SK-N-MC (cell line): ENCODE measurements at regions not wholly inside any gene's neighbourhood (a gene's known extent, or its start where the extent isn't known, plus 50 kb on each side); places are given as distances from the start of the nearest gene placed in this dataset.
"Not testable (repeated sequence)": the region's sequence is repeated elsewhere in the genome, so short reads cannot be mapped to it uniquely, and the experiment has no call there.

Experiments
- DNase-seq: peaks from one replicate; pipeline ENCODE4 v3.0.0-alpha.2; 2011; ENCODE audit warnings: low read depth, low spot score
- H3K27ac ChIP-seq: fragments of 200-600 bp; sonication (generic); 2 replicates; pipeline ENCODE4 v1.5.1; 2016; ENCODE audit warnings: mixed run types
- H3K36me3 ChIP-seq: fragments of 200-600 bp; sonication (generic); 2 replicates; pipeline ENCODE4 v1.6.1; 2017; ENCODE audit warnings: antibody characterized with exemption, low read length, mixed read lengths; ENCODE audit not compliant: insufficient read depth
- H3K4me3 ChIP-seq: fragments of 200-600 bp; sonication (generic); 2 replicates; pipeline ENCODE4 v1.5.1; 2016
- H3K9ac ChIP-seq: fragments of 200-600 bp; sonication (generic); 2 replicates; pipeline ENCODE4 v1.8.0; 2017; ENCODE audit warnings: mixed run types, mixed read lengths; ENCODE audit not compliant: insufficient read length
- H3K9me3 ChIP-seq: fragments of 200-600 bp; sonication (generic); 2 replicates; pipeline ENCODE4 v1.6.1; 2017; ENCODE audit warnings: low read depth, mild to moderate bottlenecking, antibody characterized with exemption, low read length, moderate library complexity, mixed read lengths
- EZH2 ChIP-seq: fragments of 200-600 bp; sonication (generic); IDR thresholded peaks from one replicate; pipeline ENCODE4 v1.6.1; 2017; ENCODE audit warnings: antibody characterized with exemption
- FOXP2 ChIP-seq: optimal IDR thresholded peaks from 2 replicates; pipeline ENCODE3; 2011; ENCODE audit warnings: mild to moderate bottlenecking, moderate library complexity; ENCODE audit not compliant: insufficient read depth; ENCODE audit errors: extremely low read length, control extremely low read depth
- POLR2AphosphoS5 ChIP-seq: IDR thresholded peaks from 2 replicates; pipeline ENCODE4 v1.6.1; 2012; ENCODE audit warnings: mild to moderate bottlenecking, low read depth, low read length, borderline replicate concordance

GRCh38 chr2:116955646-116956045 is 858.8 kb upstream of the DDX18 start:
- H3K9me3 ChIP-seq = no peaks in the 10 kb centered on the region
- TF ChIP-seq FOXP2 (no peak), EZH2 (no peak), POLR2AphosphoS5 (no peak)

GRCh38 chr2:116975608-116976007 is 838.9 kb upstream of the DDX18 start:
- no peak for DNase-seq
- TF ChIP-seq EZH2 (no peak), POLR2AphosphoS5 (no peak), FOXP2 (no peak)

More at GRCh38 chr2:116955646-116956045, 858.8 kb upstream of the DDX18 start:
- DNase-seq = no peak
- no peaks in the 10 kb centered on the region for H3K36me3 ChIP-seq
- no peak overlapping the region for H3K4me3 ChIP-seq
- H3K27ac ChIP-seq = no peak overlapping the region
- no peak overlapping the region for H3K9ac ChIP-seq

GRCh38 chr2:116979916-116980764 is 834.4 kb upstream of the DDX18 start:
- TF ChIP-seq POLR2AphosphoS5 = no peak
- no peak for TF ChIP-seq EZH2
- TF ChIP-seq FOXP2 = no peak
- no peak for DNase-seq
- H3K9me3 ChIP-seq = no peaks in the 10 kb centered on the region
- H3K27ac ChIP-seq = no peak overlapping the region
- H3K4me3 ChIP-seq = no peak overlapping the region
- no peaks in the 10 kb centered on the region for H3K36me3 ChIP-seq
- no peak overlapping the region for H3K9ac ChIP-seq

More at GRCh38 chr2:116975608-116976007, 838.9 kb upstream of the DDX18 start:
- Histone ChIP-seq H3K36me3 (no peaks in the 10 kb centered on the region), H3K9me3 (no peaks in the 10 kb centered on the region), H3K4me3 (no peak overlapping the region), H3K9ac (no peak overlapping the region), H3K27ac (no peak overlapping the region)

GRCh38 chr2:116987447-116987846 is 827.0 kb upstream of the DDX18 start:
- no peak overlapping the region for H3K4me3 ChIP-seq
- no peak overlapping the region for H3K9ac ChIP-seq
- no peaks in the 10 kb centered on the region for H3K36me3 ChIP-seq
- no peak for DNase-seq
- H3K9me3 ChIP-seq = no peaks in the 10 kb centered on the region
- H3K27ac ChIP-seq = no peak overlapping the region
- TF ChIP-seq POLR2AphosphoS5 (no peak), FOXP2 (no peak), EZH2 (no peak)

- Histone ChIP-seq H3K4me3 (no peak overlapping the region), H3K9me3 (no peaks in the 10 kb centered on the region), H3K9ac (no peak overlapping the region), H3K36me3 (no peaks in the 10 kb centered on the region), H3K27ac (no peak overlapping the region)
- no peak for TF ChIP-seq FOXP2
- TF ChIP-seq EZH2 = no peak
- no peak for TF ChIP-seq POLR2AphosphoS5
- no peak for DNase-seq
Measured at GRCh38 chr2:116988303-116988702, 826.2 kb upstream of the DDX18 start.

- H3K9me3 ChIP-seq = no peaks in the 10 kb centered on the region
- H3K9ac ChIP-seq = no peak overlapping the region
- no peaks in the 10 kb centered on the region for H3K36me3 ChIP-seq
- no peak for DNase-seq
- no peak overlapping the region for H3K4me3 ChIP-seq
- no peak for TF ChIP-seq POLR2AphosphoS5
- no peak for TF ChIP-seq EZH2
- no peak for TF ChIP-seq FOXP2
- H3K27ac ChIP-seq = no peak overlapping the region
Measured at GRCh38 chr2:117019357-117019756, 795.1 kb upstream of the DDX18 start.

- H3K9me3 ChIP-seq = no peaks in the 10 kb centered on the region
- TF ChIP-seq POLR2AphosphoS5 = no peak
- TF ChIP-seq FOXP2 = no peak
- TF ChIP-seq EZH2 = no peak
- no peak overlapping the region for H3K9ac ChIP-seq
- no peaks in the 10 kb centered on the region for H3K36me3 ChIP-seq
- no peak overlapping the region for H3K4me3 ChIP-seq
- H3K27ac ChIP-seq = no peak overlapping the region
- DNase-seq = no peak
Measured at GRCh38 chr2:117027646-117028045, 786.8 kb upstream of the DDX18 start.

- not testable (repeated sequence) for H3K27ac ChIP-seq, H3K9me3 ChIP-seq, H3K9ac ChIP-seq, H3K4me3 ChIP-seq, DNase-seq, H3K36me3 ChIP-seq
Measured at GRCh38 chr2:117028708-117029107, 785.8 kb upstream of the DDX18 start.
